Parathyroid adenoma (tissue), 2 donors: ENCODE measurements at regions not wholly inside any gene's neighbourhood (a gene's known extent, or its start where the extent isn't known, plus 50 kb on each side); places are given as distances from the start of the nearest gene placed in this dataset.

Source experiments
- H2AFZ ChIP-seq: fragments of 300-600 bp; sonication (generic); one replicate; pipeline ENCODE4 v1.7.0; 2017; ENCODE audit warnings: antibody characterized with exemption, mild to moderate bottlenecking
- H3K27ac ChIP-seq: fragments of 300-600 bp; sonication (generic); one replicate; pipeline ENCODE4 v1.7.0; 2017
- H3K27me3 ChIP-seq: fragments of 300-600 bp; sonication (generic); one replicate; pipeline ENCODE4 v1.7.0; 2017; ENCODE audit warnings: low read length; ENCODE audit not compliant: control insufficient read depth, insufficient read depth
- H3K36me3 ChIP-seq: fragments of 300-600 bp; sonication (generic); one replicate; pipeline ENCODE4 v1.7.0; 2017; ENCODE audit warnings: low read length; ENCODE audit not compliant: control insufficient read depth, insufficient read depth
- H3K4me1 ChIP-seq: fragments of 300-600 bp; sonication (generic); one replicate; pipeline ENCODE4 v1.7.0; 2017; ENCODE audit warnings: control low read depth
- H3K4me2 ChIP-seq: fragments of 300-600 bp; sonication (generic); one replicate; pipeline ENCODE4 v1.7.0; 2017; ENCODE audit warnings: low read length
- H3K4me3 ChIP-seq: fragments of 300-600 bp; sonication (generic); one replicate; pipeline ENCODE4 v1.7.0; 2017; ENCODE audit warnings: low read depth, low read length
- H3K79me2 ChIP-seq: fragments of 300-600 bp; sonication (generic); one replicate; pipeline ENCODE4 v1.7.0; 2017; ENCODE audit warnings: control low read depth
- H3K9ac ChIP-seq: fragments of 300-600 bp; sonication (generic); one replicate; pipeline ENCODE4 v1.7.0; 2017; ENCODE audit warnings: mild to moderate bottlenecking
- H3K9me3 ChIP-seq: fragments of 300-600 bp; sonication (generic); one replicate; pipeline ENCODE4 v1.7.0; 2017; ENCODE audit warnings: low read length; ENCODE audit not compliant: control insufficient read depth
- CTCF ChIP-seq: fragments of 300-600 bp; sonication (generic); IDR thresholded peaks from one replicate; pipeline ENCODE4 v1.7.0; 2017; ENCODE audit warnings: antibody characterized with exemption, mild to moderate bottlenecking
- donor health status: primary hyperparathyroidism.

- H3K9ac ChIP-seq = no peak overlapping the region
- H3K4me1 ChIP-seq = no peaks in the 10 kb centered on the region
- no peaks in the 10 kb centered on the region for H3K36me3 ChIP-seq
- no peak overlapping the region for H2AFZ ChIP-seq
- H3K9me3 ChIP-seq = no peaks in the 10 kb centered on the region
- no peak overlapping the region for H3K4me2 ChIP-seq
- TF ChIP-seq CTCF = no peak
- no peaks in the 10 kb centered on the region for H3K27me3 ChIP-seq
- H3K4me3 ChIP-seq = no peak overlapping the region
- H3K79me2 ChIP-seq = no peaks in the 10 kb centered on the region
- H3K27ac ChIP-seq = no peak overlapping the region
Measured at GRCh38 chr1:204814166-204814884, 56.3 kb upstream of the NFASC start.

DNA sequence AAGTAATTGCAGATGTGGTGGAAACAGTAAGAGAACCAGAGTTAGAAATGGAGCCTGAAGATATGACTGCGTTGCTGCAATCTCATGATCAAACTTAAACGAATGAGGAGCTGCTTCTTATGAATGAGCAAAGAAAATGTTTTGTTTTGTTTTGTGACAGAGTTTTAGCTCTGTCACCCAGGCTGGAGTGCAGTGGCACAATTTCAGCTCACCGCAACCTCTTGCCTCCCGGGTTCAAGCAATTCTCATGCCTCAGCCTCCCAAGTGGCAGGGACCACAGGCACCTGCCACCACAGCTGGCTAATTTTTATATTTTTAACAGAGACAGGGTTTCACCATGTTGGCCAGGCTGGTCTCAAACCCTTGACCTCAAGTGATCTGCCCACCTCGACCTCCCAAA, 53.3 kb upstream of the NFASC start:
- Histone ChIP-seq H3K27ac (no peak overlapping the region), H2AFZ (no peak overlapping the region), H3K27me3 (no peaks in the 10 kb centered on the region), H3K79me2 (no peaks in the 10 kb centered on the region), H3K9ac (no peak overlapping the region), H3K4me2 (no peak overlapping the region), H3K4me3 (no peak overlapping the region), H3K4me1 (no peaks in the 10 kb centered on the region), H3K36me3 (no peaks in the 10 kb centered on the region), H3K9me3 (no peaks in the 10 kb centered on the region)
- no peak for TF ChIP-seq CTCF

DNA sequence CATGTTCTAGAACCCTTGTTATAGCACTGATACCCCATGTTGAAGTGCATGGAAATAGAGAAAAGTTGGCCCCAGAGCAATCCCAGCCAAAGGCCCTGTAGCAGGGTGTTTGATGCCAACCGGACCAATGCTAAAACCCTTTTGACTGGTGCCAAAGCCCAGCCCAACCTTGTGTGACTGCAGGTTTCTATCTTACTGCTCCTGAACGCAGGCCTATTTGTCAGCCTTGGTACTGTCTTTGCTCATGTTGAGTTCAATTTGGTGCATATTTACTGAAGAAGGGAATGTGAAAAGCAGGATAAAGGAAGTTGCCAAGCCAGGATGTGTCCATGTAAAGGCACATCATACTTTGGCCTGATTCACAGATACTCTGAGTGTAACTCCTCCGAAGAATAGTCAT, 51.7 kb upstream of the NFASC start:
- no peak overlapping the region for H3K27ac ChIP-seq

DNA sequence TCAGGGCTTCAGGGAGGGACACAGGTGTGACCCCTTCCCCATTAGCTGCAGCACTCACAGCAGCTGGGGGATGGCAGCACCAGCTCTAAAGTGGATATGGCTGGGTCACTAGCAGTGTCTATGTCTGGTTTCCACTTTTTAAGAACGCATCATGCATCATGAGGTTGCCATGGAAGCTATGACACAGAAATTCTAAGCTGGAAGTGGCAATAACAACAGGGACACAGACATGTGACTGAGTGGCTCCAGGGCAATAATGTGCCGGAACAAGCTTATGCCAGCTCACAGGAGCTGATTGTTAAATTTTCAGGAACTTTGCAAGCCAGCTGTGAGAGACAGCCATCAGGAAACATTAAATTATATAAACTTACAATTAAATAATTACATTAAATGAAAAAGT, 51.2 kb upstream of the NFASC start:
- Histone ChIP-seq H2AFZ (no peak overlapping the region), H3K79me2 (no peaks in the 10 kb centered on the region), H3K9me3 (no peaks in the 10 kb centered on the region), H3K9ac (no peak overlapping the region), H3K27ac (no peak overlapping the region), H3K36me3 (no peaks in the 10 kb centered on the region), H3K27me3 (no peaks in the 10 kb centered on the region), H3K4me3 (no peak overlapping the region), H3K4me1 (no peaks in the 10 kb centered on the region), H3K4me2 (no peak overlapping the region)
- TF ChIP-seq CTCF = no peak

More for the DNA sequence above, 51.7 kb upstream of the NFASC start:
- Histone ChIP-seq H3K79me2 (no peaks in the 10 kb centered on the region), H3K9ac (no peak overlapping the region), H2AFZ (no peak overlapping the region), H3K4me3 (no peak overlapping the region), H3K4me1 (no peaks in the 10 kb centered on the region), H3K4me2 (no peak overlapping the region), H3K9me3 (no peaks in the 10 kb centered on the region), H3K36me3 (no peaks in the 10 kb centered on the region), H3K27me3 (no peaks in the 10 kb centered on the region)
- no peak for TF ChIP-seq CTCF
